Stimulated activated CD4-positive, alpha-beta T cell treated with anti-CD3 and anti-CD28 coated beads, Interleukin-4, amount 100 ng/mL, for 48 hours (primary cell): ENCODE measurements at regions not wholly inside any gene's neighbourhood (a gene's known extent, or its start where the extent isn't known, plus 50 kb on each side); places are given as distances from the start of the nearest gene placed in this dataset.
A peak's percentile ranks its signal among the peaks of the same experiment; 100 is the strongest.
"Not testable (repeated sequence)": the region's sequence is repeated elsewhere in the genome, so short reads cannot be mapped to it uniquely, and the experiment has no call there.

Source experiments
- DNase-seq, 2 donors: peaks; one replicate each; pipeline ENCODE4 v3.0.0-alpha.2; 2020; ENCODE audit warnings: low read depth in 2 of 2

GRCh38 chr6:134674562-134674961 lies 275.3 kb downstream of the ALDH8A1 start:
- no peak for DNase-seq

DNA sequence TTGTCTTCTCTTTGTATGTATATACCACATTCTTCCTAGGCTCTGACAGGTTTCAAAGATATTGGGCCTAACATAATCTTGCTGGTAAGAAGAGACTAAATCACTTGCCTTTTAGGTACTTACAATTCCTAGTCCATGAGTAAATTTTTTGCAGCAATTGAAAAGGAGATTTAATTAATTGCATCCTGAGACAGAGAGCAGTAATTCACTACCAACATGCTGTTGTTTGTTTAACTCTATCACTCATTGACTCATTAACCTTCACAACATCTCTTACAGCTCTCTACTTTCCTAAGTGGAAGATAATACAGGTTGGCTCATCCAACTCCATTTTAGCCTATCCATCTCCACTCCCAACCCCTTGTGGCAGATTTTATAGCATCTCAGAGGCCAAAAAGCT lies 280.4 kb downstream of the ALDH8A1 start:
- no peak for DNase-seq

DNA sequence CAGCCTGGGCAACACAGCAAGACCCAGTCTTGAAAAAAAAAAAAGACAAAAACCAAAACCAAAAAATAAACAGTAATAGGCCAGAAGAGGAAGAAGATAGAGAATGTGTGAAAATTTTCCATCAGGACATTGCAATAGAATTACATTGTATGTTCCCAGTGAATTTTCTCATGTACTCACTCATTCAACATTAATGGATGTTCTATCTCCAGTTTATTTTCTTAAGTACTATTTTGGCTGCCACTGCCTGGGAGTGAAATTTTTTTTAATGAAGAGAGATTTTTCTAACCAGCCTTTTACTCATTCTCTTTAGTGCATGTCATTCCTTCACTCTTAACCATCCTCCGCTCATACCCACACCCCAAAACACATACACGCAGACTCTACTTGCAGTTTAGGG lies 282.8 kb downstream of the ALDH8A1 start:
- DNase-seq = no peak

DNA sequence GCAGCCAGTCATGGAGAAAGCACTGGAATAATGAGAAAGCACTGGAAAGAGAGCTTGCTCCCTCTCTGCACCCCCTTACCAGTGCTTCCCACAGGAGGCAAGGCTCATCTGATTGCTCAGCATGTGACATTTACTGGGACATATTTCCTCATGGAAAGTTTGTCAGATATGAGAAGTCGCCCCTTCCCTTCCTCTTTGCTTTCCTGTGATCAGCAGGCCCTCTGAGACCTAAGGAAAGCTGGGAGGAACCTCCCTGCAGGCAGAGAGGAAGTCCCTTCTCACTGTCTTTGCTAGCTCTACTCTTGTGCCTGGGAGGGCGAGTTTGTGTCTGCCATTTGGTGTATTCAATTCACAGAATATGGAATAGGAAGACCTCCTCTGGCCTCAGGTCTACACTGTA lies 283.8 kb downstream of the ALDH8A1 start:
- DNase-seq = no peak

GRCh38 chr6:134665029-134665723 lies 284.7 kb downstream of the ALDH8A1 start:
- no peak for DNase-seq

DNA sequence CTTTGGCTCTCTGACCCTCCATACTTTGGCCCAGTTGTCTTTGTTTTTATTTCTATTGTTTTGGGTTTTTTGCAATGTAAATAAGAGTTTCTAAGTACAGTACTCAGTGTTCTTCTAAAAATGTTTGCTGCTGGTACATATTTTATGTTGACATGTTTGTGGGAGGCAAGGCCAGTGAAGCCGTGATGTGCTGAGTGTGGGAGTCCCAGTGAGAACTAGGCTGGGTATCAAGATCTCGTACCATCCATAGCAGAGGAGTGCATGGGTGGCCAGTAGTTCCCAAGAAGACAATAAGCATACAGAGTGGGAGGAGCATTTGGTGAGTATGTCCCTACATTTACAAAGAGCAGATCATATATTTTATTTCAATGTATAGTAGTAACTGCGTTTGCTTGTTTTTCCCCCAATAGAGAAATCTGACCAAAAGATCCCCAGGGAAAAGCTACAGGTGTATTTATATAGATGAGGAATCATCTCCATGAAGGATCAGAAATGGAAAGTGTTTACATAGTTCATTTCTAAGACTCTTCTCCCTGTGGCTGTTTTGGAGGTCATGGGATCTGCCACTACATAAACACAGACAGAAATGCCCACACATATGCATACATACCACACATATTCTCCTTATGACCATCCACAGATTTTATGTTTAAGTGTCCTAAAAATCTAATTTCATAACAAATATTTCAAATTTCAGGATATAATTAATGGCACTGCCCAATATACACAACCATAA lies 285.9 kb downstream of the ALDH8A1 start:
- DNase-seq = no peak

GRCh38 chr6:134663356-134663755 lies 286.5 kb downstream of the ALDH8A1 start:
- no peak for DNase-seq

DNA sequence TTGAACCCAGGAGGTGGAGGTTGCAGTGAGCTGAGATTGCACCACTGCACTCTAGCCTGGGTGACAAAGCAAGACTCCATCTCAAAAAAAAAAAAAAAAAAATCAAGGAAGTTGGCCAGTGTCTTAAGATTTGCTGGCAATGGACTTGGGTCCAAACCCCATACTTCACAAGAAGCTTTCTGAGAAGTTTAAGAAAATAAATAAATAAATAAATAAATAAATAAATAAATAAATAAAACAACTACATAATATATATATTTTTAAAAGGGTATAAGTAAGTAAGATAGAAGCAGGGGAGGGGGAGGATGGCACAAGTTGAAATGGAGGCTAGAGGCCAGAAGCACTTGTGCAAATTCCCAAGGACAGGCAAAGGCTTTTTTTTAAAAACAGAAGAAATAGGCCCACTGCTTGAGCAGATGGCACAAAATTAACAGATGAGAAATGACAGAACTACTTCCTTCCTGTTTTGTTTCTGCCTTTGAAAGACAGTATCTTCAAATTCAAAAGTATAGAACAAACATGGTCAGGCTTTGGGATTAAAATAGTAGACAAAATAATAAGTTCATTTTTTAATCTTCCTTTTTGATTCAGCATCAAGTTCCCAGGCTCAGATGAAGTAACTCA lies 287.7 kb downstream of the ALDH8A1 start:
- DNase-seq = no peak

- not testable (repeated sequence) for DNase-seq
These were observed 290.0 kb downstream of the ALDH8A1 start for GRCh38 chr6:134659885-134660284.

- no peak for DNase-seq
These were observed 291.3 kb downstream of the ALDH8A1 start for GRCh38 chr6:134658596-134658995.

GRCh38 chr6:134657751-134658527 lies 292.0 kb downstream of the ALDH8A1 start:
- no peak for DNase-seq

DNA sequence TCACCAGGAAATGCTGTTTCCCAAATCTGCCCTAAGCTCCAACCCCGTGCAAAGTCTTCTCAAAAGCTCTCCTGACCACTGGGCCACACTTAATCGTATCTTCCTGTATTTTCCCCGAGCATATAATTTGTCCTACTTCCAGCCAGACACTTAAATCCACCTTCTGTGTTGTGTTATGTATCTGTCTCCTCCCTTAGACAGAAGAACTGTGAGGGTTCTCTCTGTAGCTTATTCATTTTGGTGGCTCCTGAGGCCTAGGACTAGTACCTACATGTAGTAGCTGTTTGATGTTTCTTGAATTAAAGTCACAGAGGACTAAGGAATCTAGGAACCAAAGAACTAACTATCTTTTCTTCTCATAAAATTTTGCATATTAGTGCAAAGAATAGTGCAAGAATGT lies 292.6 kb downstream of the ALDH8A1 start:
- no peak for DNase-seq

DNA sequence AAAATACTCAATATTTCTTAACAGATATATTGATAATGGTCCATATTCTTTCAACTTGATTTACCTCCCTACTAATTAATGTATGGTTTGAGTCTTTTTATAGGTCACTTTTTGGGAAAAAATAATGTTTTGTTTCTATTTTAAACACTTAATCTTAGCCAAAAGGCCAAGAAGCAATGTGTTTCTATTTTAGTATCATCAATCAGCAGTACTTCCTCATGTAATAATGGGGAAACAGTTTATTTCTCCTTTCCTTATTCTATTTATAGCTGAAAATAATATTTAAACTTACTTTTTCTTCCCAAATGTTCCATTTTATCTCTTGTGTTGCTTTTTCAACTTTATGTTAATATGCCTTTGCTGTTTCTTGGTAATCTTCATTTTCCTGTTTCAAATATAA lies 295.1 kb downstream of the ALDH8A1 start:
- no peak for DNase-seq

DNA sequence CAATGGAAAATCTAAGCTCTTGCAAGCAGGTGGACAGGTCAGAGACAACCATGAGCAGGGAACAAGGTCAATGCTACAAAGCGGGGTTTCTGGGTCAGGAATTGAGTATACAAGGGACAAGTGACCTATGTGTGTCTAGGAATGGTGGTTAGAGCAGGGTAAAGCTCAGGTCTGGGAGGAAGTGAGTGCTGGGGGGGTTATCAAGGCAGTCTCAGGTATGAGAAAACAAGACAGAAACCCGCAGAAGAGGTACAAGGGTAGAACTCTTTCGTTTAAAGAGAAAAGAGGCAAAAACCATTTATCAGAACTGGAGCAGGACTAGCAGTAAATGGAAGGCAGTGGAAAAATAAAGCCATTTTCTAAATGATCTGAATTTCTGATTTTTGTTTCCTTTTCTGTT lies 298.4 kb downstream of the ALDH8A1 start:
- no peak for DNase-seq

GRCh38 chr6:134647861-134648260 lies 302.0 kb downstream of the ALDH8A1 start:
- no peak for DNase-seq

GRCh38 chr6:134642819-134643218 lies 307.1 kb downstream of the ALDH8A1 start:
- no peak for DNase-seq

- no peak for DNase-seq
These were observed 307.6 kb downstream of the ALDH8A1 start for GRCh38 chr6:134642279-134642678.

GRCh38 chr6:134640975-134641429 lies 308.9 kb downstream of the ALDH8A1 start:
- peak; percentile 58 to 64 for DNase-seq

GRCh38 chr6:134640229-134640628 lies 309.7 kb downstream of the ALDH8A1 start:
- DNase-seq = no peak

- DNase-seq = no peak
These were observed 312.0 kb downstream of the ALDH8A1 start for GRCh38 chr6:134637847-134638437.

DNA sequence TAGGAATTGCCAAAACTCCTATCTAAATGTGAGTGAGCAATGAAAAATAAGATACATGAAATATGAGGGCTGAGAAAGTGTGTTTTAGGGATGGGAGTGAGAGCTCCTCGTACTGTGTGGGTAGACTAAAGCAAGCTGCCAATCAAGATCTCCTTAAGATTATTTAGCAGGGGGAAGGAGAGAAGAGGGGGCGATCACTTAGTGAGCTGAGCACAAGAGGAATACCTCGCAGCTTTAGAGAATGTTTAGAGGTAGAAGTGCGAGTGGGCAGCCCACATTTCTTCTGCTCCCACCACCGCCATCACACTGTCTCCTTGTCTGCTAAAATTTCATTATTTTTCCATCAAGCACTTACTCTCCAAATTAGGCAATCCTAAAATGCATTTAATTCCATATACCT lies 312.6 kb downstream of the ALDH8A1 start:
- DNase-seq = no peak
